ENCODE measurements at regions not wholly inside any gene's neighbourhood (a gene's known extent, or its start where the extent isn't known, plus 50 kb on each side); places are given as distances from the start of the nearest gene placed in this dataset.
A peak's percentile ranks its signal among the peaks of the same experiment; 100 is the strongest.
"Not testable (repeated sequence)": the region's sequence is repeated elsewhere in the genome, so short reads cannot be mapped to it uniquely, and the experiment has no call there.

DNA sequence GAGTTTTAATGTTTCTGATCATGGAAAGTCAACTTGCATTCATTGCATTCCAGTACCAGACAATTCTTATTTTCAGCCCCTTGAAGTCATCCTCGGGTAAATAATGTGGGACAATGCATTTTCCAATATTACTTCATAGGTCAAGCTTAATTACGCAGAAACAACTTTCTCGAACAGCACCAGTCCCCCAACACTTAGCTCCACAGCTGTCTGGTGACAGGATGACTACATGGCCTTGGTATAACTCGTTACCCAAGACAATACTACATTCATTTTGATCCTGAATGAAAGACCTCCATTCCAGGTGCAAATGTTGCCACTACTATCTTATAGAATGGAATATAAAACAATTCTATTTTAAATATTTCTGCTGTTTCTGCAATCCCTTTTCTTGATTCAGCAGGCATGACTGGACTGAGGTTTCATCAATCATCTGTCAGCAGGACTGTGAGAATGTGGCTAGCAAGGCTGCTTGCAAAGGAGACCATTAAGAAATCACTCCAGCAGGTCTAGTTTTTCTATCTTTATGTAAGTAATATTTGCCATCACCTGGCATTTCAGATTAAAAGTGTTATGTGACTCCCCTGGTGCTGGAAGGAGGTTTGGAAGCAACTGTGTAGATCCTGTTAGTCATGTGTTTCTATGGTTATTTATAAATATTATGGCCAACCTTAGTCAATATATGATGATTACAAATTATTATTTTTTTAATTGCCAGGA lies 147.9 kb downstream of the HAO1 start:
- Histone ChIP-seq H3K36me3 (ENCODE audit: control insufficient read depth in 1 of 2, insufficient read depth in 2 of 2, low read length in 2 of 2) (no peaks in the 10 kb centered on the region), H3K27me3 (ENCODE audit: low read depth, low read length) (no peaks in the 10 kb centered on the region), H3K9me3 (ENCODE audit: control insufficient read depth in 1 of 2, low read length in 2 of 2) (no peaks in the 10 kb centered on the region), H3K4me1 (ENCODE audit: control insufficient read depth in 1 of 2, insufficient read depth in 2 of 2, low read length in 2 of 2) (peaks cover 0 to 6% of the 10 kb centered on the region in 2 donors), H3K27ac (ENCODE audit: low read length) (no peak overlapping the region), H3K4me3 (ENCODE audit: low read depth in 1 of 2, low read length in 2 of 2) (no peak overlapping the region)

- Histone ChIP-seq H3K9me3 (ENCODE audit: control insufficient read depth in 1 of 2, low read length in 2 of 2) (no peaks in the 10 kb centered on the region), H3K27me3 (ENCODE audit: low read depth, low read length) (no peaks in the 10 kb centered on the region), H3K4me3 (ENCODE audit: low read depth in 1 of 2, low read length in 2 of 2) (no peak overlapping the region), H3K36me3 (ENCODE audit: control insufficient read depth in 1 of 2, insufficient read depth in 2 of 2, low read length in 2 of 2) (no peaks in the 10 kb centered on the region), H3K27ac (ENCODE audit: low read length) (no peak overlapping the region), H3K4me1 (ENCODE audit: control insufficient read depth in 1 of 2, insufficient read depth in 2 of 2, low read length in 2 of 2) (peaks cover 0 to 9% of the 10 kb centered on the region in 2 donors)
These were observed 142.1 kb downstream of the HAO1 start for GRCh38 chr20:7798176-7798575.

- Histone ChIP-seq H3K27me3 (ENCODE audit: low read depth, low read length) (no peaks in the 10 kb centered on the region), H3K4me3 (ENCODE audit: low read depth in 1 of 2, low read length in 2 of 2) (no peak overlapping the region), H3K4me1 (ENCODE audit: control insufficient read depth in 1 of 2, insufficient read depth in 2 of 2, low read length in 2 of 2) (peaks cover 0 to 4% of the 10 kb centered on the region in 2 donors), H3K36me3 (ENCODE audit: control insufficient read depth in 1 of 2, insufficient read depth in 2 of 2, low read length in 2 of 2) (no peaks in the 10 kb centered on the region), H3K9me3 (ENCODE audit: control insufficient read depth in 1 of 2, low read length in 2 of 2) (no peaks in the 10 kb centered on the region), H3K27ac (ENCODE audit: low read length) (no peak overlapping the region)
These were observed 140.4 kb downstream of the HAO1 start for GRCh38 chr20:7799862-7800261.

GRCh38 chr20:7803411-7804151 lies 136.7 kb downstream of the HAO1 start:
- H3K4me3 ChIP-seq (ENCODE audit: low read depth in 1 of 2, low read length in 2 of 2): peak overlapping the region in 1 of 2 donors; percentile 36
- not testable (repeated sequence) for H3K9me3 ChIP-seq (ENCODE audit: control insufficient read depth in 1 of 2, low read length in 2 of 2); H3K27me3 ChIP-seq (ENCODE audit: low read depth, low read length); H3K36me3 ChIP-seq (ENCODE audit: control insufficient read depth in 1 of 2, insufficient read depth in 2 of 2, low read length in 2 of 2); H3K27ac ChIP-seq (ENCODE audit: low read length); H3K4me1 ChIP-seq (ENCODE audit: control insufficient read depth in 1 of 2, insufficient read depth in 2 of 2, low read length in 2 of 2)

GRCh38 chr20:7806831-7807230 lies 133.4 kb downstream of the HAO1 start:
- Histone ChIP-seq H3K27ac (ENCODE audit: low read length) (no peak overlapping the region), H3K4me3 (ENCODE audit: low read depth in 1 of 2, low read length in 2 of 2) (no peak overlapping the region), H3K27me3 (ENCODE audit: low read depth, low read length) (no peaks in the 10 kb centered on the region), H3K36me3 (ENCODE audit: control insufficient read depth in 1 of 2, insufficient read depth in 2 of 2, low read length in 2 of 2) (no peaks in the 10 kb centered on the region), H3K9me3 (ENCODE audit: control insufficient read depth in 1 of 2, low read length in 2 of 2) (peaks cover 0 to 2% of the 10 kb centered on the region in 2 donors), H3K4me1 (ENCODE audit: control insufficient read depth in 1 of 2, insufficient read depth in 2 of 2, low read length in 2 of 2) (no peaks in the 10 kb centered on the region)

GRCh38 chr20:7817286-7817685 lies 123.0 kb downstream of the HAO1 start:
- Histone ChIP-seq H3K36me3 (ENCODE audit: control insufficient read depth in 1 of 2, insufficient read depth in 2 of 2, low read length in 2 of 2) (no peaks in the 10 kb centered on the region), H3K4me3 (ENCODE audit: low read depth in 1 of 2, low read length in 2 of 2) (no peak overlapping the region), H3K9me3 (ENCODE audit: control insufficient read depth in 1 of 2, low read length in 2 of 2) (peaks cover 0 to 3% of the 10 kb centered on the region in 2 donors), H3K4me1 (ENCODE audit: control insufficient read depth in 1 of 2, insufficient read depth in 2 of 2, low read length in 2 of 2) (no peaks in the 10 kb centered on the region), H3K27me3 (ENCODE audit: low read depth, low read length) (no peaks in the 10 kb centered on the region), H3K27ac (ENCODE audit: low read length) (no peak overlapping the region)

DNA sequence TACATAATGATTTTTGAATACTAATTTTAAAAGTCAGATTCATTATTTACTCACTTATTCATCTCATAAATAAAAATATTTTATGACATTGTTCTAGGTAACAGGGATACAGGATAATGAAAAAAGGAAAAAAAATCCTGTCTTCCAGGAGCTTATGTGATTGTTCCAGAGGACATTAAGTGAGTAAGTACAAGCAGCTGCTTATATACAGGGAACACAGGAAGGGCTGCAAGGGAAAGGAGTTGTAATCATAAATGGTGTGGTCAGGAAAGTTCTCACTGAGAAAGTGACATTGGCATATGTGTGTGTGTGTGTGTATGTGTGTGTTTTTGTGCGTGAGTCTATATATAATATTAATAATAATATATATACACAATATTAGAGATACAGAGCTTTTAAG lies 121.8 kb downstream of the HAO1 start:
- Histone ChIP-seq H3K9me3 (ENCODE audit: control insufficient read depth in 1 of 2, low read length in 2 of 2) (no peaks in the 10 kb centered on the region), H3K36me3 (ENCODE audit: control insufficient read depth in 1 of 2, insufficient read depth in 2 of 2, low read length in 2 of 2) (no peaks in the 10 kb centered on the region), H3K4me3 (ENCODE audit: low read depth in 1 of 2, low read length in 2 of 2) (no peak overlapping the region), H3K27me3 (ENCODE audit: low read depth, low read length) (no peaks in the 10 kb centered on the region), H3K27ac (ENCODE audit: low read length) (no peak overlapping the region), H3K4me1 (ENCODE audit: control insufficient read depth in 1 of 2, insufficient read depth in 2 of 2, low read length in 2 of 2) (no peaks in the 10 kb centered on the region)

GRCh38 chr20:7820897-7821296 lies 119.4 kb downstream of the HAO1 start:
- Histone ChIP-seq H3K36me3 (ENCODE audit: control insufficient read depth in 1 of 2, insufficient read depth in 2 of 2, low read length in 2 of 2) (no peaks in the 10 kb centered on the region), H3K27ac (ENCODE audit: low read length) (no peak overlapping the region), H3K9me3 (ENCODE audit: control insufficient read depth in 1 of 2, low read length in 2 of 2) (no peaks in the 10 kb centered on the region), H3K4me1 (ENCODE audit: control insufficient read depth in 1 of 2, insufficient read depth in 2 of 2, low read length in 2 of 2) (no peaks in the 10 kb centered on the region), H3K4me3 (ENCODE audit: low read depth in 1 of 2, low read length in 2 of 2) (no peak overlapping the region), H3K27me3 (ENCODE audit: low read depth, low read length) (no peaks in the 10 kb centered on the region)

DNA sequence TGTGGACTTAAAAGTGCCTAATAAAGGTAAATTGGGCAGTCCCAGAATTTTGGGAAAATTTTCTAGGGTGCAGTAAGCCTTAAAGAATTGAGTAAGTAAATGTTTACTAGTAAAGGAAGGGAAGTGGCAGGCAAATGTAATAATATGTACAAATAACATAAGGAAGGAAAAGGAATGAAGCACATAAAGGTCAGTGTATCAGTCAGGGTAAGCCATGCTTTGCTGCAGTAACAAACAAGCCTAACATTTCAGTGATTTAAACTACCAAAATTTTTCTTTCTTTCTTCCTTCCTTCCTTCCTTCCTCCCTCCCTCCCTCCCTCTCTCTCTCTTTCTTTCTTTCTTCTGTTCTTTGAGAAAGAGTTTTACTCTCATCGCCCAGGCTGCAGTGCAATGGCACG lies 117.5 kb downstream of the HAO1 start:
- H3K36me3 ChIP-seq (ENCODE audit: control insufficient read depth in 1 of 2, insufficient read depth in 2 of 2, low read length in 2 of 2): no peaks in the 10 kb centered on the region
- no peak overlapping the region for H3K27ac ChIP-seq (ENCODE audit: low read length)
- no peak overlapping the region for H3K4me3 ChIP-seq (ENCODE audit: low read depth in 1 of 2, low read length in 2 of 2)
- H3K27me3 ChIP-seq (ENCODE audit: low read depth, low read length): no peaks in the 10 kb centered on the region
- no peaks in the 10 kb centered on the region for H3K9me3 ChIP-seq (ENCODE audit: control insufficient read depth in 1 of 2, low read length in 2 of 2)
- no peaks in the 10 kb centered on the region for H3K4me1 ChIP-seq (ENCODE audit: control insufficient read depth in 1 of 2, insufficient read depth in 2 of 2, low read length in 2 of 2)

- no peak overlapping the region for H3K4me3 ChIP-seq (ENCODE audit: low read depth in 1 of 2, low read length in 2 of 2)
- H3K4me1 ChIP-seq (ENCODE audit: control insufficient read depth in 1 of 2, insufficient read depth in 2 of 2, low read length in 2 of 2): no peaks in the 10 kb centered on the region
- no peaks in the 10 kb centered on the region for H3K27me3 ChIP-seq (ENCODE audit: low read depth, low read length)
- no peaks in the 10 kb centered on the region for H3K9me3 ChIP-seq (ENCODE audit: control insufficient read depth in 1 of 2, low read length in 2 of 2)
- no peaks in the 10 kb centered on the region for H3K36me3 ChIP-seq (ENCODE audit: control insufficient read depth in 1 of 2, insufficient read depth in 2 of 2, low read length in 2 of 2)
- no peak overlapping the region for H3K27ac ChIP-seq (ENCODE audit: low read length)
These were observed 111.8 kb downstream of the HAO1 start for GRCh38 chr20:7828437-7828836.

DNA sequence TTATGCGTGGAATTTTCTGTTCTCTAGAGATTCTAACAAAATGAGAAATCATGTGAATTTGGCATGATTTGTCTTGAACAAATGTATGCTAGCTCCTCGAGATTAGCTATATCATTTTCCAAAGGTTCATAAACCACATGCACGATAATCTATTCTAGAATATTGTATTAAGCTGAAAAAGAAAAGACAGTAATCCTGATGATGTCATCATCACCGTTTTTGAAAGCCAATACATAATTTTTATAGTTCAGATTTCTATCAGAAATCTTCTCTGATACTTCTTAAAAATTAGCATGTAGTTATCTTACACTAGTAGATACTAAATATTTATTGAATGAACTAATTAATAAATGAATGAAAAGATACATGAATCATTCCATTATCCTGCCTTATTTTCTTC lies 111.2 kb downstream of the HAO1 start:
- Histone ChIP-seq H3K36me3 (ENCODE audit: control insufficient read depth in 1 of 2, insufficient read depth in 2 of 2, low read length in 2 of 2) (no peaks in the 10 kb centered on the region), H3K27me3 (ENCODE audit: low read depth, low read length) (no peaks in the 10 kb centered on the region), H3K27ac (ENCODE audit: low read length) (no peak overlapping the region), H3K4me1 (ENCODE audit: control insufficient read depth in 1 of 2, insufficient read depth in 2 of 2, low read length in 2 of 2) (no peaks in the 10 kb centered on the region), H3K9me3 (ENCODE audit: control insufficient read depth in 1 of 2, low read length in 2 of 2) (peaks cover 0 to 3% of the 10 kb centered on the region in 2 donors), H3K4me3 (ENCODE audit: low read depth in 1 of 2, low read length in 2 of 2) (no peak overlapping the region)
